Loucy (cell line): ENCODE measurements at regions not wholly inside any gene's neighbourhood (a gene's known extent, or its start where the extent isn't known, plus 50 kb on each side); places are given as distances from the start of the nearest gene placed in this dataset.

Experiments used
- H2AFZ ChIP-seq: fragments of 200-600 bp; sonication (generic); 2 replicates; pipeline ENCODE4 v1.6.0; 2016; ENCODE audit warnings: antibody characterized with exemption, mild to moderate bottlenecking, low read length, moderate library complexity
- H3F3A ChIP-seq: fragments of 200-600 bp; 2 replicates; pipeline ENCODE4 v1.6.0; 2016; ENCODE audit warnings: antibody characterized with exemption, low read depth, mild to moderate bottlenecking
- H3K27me3 ChIP-seq: fragments of 200-600 bp; sonication (generic); 2 replicates; pipeline ENCODE4 v1.6.1; 2014; ENCODE audit warnings: low read length, mild to moderate bottlenecking; ENCODE audit not compliant: insufficient read depth, poor library complexity, severe bottlenecking
- H3K36me3 ChIP-seq: fragments of 200-600 bp; sonication (generic); 2 replicates; pipeline ENCODE4 v1.6.1; 2016; ENCODE audit warnings: low read length; ENCODE audit not compliant: insufficient read depth
- H3K4me1 ChIP-seq: fragments of 200-600 bp; sonication (generic); 2 replicates; pipeline ENCODE4 v1.5.1; 2014; ENCODE audit warnings: low read length, mild to moderate bottlenecking; ENCODE audit not compliant: insufficient read depth, poor library complexity, severe bottlenecking
- H3K4me2 ChIP-seq: fragments of 200-600 bp; sonication (generic); 2 replicates; pipeline ENCODE4 v1.6.0; 2014; ENCODE audit warnings: antibody characterized with exemption, low read length, low read depth, mild to moderate bottlenecking; ENCODE audit not compliant: poor library complexity, severe bottlenecking
- H3K4me3 ChIP-seq: fragments of 200-600 bp; sonication (generic); 2 replicates; pipeline ENCODE4 v1.5.1; 2014; ENCODE audit warnings: low read length, mild to moderate bottlenecking, mixed read lengths; ENCODE audit not compliant: poor library complexity, severe bottlenecking
- H3K79me2 ChIP-seq: fragments of 200-600 bp; sonication (generic); 2 replicates; pipeline ENCODE4 v1.6.1; 2014; ENCODE audit warnings: low read length; ENCODE audit not compliant: insufficient read depth
- H3K9ac ChIP-seq: fragments of 200-600 bp; sonication (generic); 2 replicates; pipeline ENCODE4 v1.6.0; 2014; ENCODE audit warnings: mild to moderate bottlenecking, low read depth, low read length, moderate library complexity; ENCODE audit not compliant: poor library complexity, severe bottlenecking
- H3K9me2 ChIP-seq: fragments of 200-600 bp; sonication (generic); replicated peaks from 2 replicates; pipeline ENCODE4 v1.6.1; 2016; ENCODE audit warnings: low read depth, low read length, mixed read lengths
- H3K9me3 ChIP-seq: fragments of 200-600 bp; sonication (generic); 2 replicates; pipeline ENCODE4 v1.6.1; 2014; ENCODE audit warnings: mild to moderate bottlenecking, antibody characterized with exemption, low read length, low read depth; ENCODE audit not compliant: insufficient read depth
- H4K20me1 ChIP-seq: fragments of 200-600 bp; sonication (generic); 2 replicates; pipeline ENCODE4 v1.6.0; 2014; ENCODE audit warnings: antibody characterized with exemption, low read length, mild to moderate bottlenecking; ENCODE audit not compliant: insufficient read depth, poor library complexity, severe bottlenecking
- EZH2phosphoT487 ChIP-seq: fragments of 200-600 bp; IDR thresholded peaks from 2 replicates; pipeline ENCODE4 v1.6.1; 2018; ENCODE audit warnings: antibody characterized with exemption, mild to moderate bottlenecking, moderate library complexity, borderline replicate concordance
- TF ChIP-seq, protein P1 (sequence below): fragments of 200-600 bp; sonication (generic); conservative IDR thresholded peaks from 2 replicates; pipeline ENCODE4 v1.5.1; 2014; ENCODE audit warnings: mild to moderate bottlenecking, antibody characterized with exemption, low read length

DNA sequence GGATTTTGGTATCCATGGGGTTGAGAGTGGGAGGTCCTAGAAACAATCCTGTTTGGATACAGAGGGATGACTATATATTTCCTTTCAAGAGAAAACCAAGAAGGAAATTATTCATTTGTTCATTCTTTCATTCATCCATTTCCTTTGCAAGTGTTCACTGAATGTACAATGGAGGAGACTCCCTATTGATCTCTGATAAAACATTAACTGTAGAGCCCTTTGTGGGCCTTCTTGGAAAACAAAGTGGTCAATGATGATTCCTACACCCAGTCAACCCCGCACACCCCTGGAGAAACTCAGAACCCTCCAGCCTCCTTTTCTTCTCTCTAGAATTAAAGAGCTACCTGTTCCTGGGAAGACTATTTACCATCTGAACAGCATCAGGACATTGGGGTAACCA lies 247.3 kb downstream of the AUH start:
- Histone ChIP-seq H3K9me3 (peaks cover 12% of the 10 kb centered on the region; the same call in 1 of the 2 replicates), H3K4me1 (peaks cover 22% of the 10 kb centered on the region), H4K20me1 (no peaks in the 10 kb centered on the region), H3F3A (no peaks in the 10 kb centered on the region), H3K4me3 (no peak overlapping the region), H3K27me3 (no peaks in the 10 kb centered on the region), H3K9ac (no peak overlapping the region), H3K36me3 (no peaks in the 10 kb centered on the region), H3K79me2 (no peaks in the 10 kb centered on the region), H2AFZ (no peak overlapping the region), H3K9me2 (no peaks in the 10 kb centered on the region), H3K4me2 (no peak overlapping the region)
- TF ChIP-seq, protein P1, sequence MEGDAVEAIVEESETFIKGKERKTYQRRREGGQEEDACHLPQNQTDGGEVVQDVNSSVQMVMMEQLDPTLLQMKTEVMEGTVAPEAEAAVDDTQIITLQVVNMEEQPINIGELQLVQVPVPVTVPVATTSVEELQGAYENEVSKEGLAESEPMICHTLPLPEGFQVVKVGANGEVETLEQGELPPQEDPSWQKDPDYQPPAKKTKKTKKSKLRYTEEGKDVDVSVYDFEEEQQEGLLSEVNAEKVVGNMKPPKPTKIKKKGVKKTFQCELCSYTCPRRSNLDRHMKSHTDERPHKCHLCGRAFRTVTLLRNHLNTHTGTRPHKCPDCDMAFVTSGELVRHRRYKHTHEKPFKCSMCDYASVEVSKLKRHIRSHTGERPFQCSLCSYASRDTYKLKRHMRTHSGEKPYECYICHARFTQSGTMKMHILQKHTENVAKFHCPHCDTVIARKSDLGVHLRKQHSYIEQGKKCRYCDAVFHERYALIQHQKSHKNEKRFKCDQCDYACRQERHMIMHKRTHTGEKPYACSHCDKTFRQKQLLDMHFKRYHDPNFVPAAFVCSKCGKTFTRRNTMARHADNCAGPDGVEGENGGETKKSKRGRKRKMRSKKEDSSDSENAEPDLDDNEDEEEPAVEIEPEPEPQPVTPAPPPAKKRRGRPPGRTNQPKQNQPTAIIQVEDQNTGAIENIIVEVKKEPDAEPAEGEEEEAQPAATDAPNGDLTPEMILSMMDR, result no peak
- no peak for TF ChIP-seq EZH2phosphoT487

DNA sequence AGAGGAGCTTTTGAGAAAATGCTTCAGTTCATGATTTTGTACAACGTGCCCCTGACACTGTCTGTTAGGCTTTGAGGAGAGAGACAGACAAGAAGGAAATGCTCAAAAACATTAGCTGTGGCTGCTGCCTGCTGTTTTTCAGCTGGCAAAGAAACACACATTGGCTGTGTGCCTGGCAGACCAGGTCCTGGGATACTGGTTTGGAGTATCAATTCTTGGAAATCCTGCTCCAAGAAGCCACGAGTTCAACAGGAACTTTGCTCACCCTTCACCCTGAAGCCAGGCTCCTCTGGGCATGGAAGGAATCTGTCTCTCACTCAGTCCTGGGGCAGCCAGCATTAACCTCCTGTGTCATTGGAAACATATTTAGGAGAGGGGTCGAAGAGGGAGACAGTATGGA lies 245.5 kb downstream of the AUH start:
- Histone ChIP-seq H2AFZ (0 out of 2 replicates have a peak overlapping the region, but pooled peaks have one; percentile 13), H3K9ac (no peak overlapping the region), H3K27me3 (no peaks in the 10 kb centered on the region), H3F3A (no peaks in the 10 kb centered on the region), H3K4me2 (no peak overlapping the region), H3K36me3 (no peaks in the 10 kb centered on the region), H3K9me2 (no peaks in the 10 kb centered on the region), H3K9me3 (peaks cover 3% of the 10 kb centered on the region; the same call in 1 of the 2 replicates), H3K4me3 (no peak overlapping the region), H3K4me1 (peaks cover 22% of the 10 kb centered on the region), H3K79me2 (no peaks in the 10 kb centered on the region), H4K20me1 (no peaks in the 10 kb centered on the region)
- TF ChIP-seq, protein P1, result no peak

DNA sequence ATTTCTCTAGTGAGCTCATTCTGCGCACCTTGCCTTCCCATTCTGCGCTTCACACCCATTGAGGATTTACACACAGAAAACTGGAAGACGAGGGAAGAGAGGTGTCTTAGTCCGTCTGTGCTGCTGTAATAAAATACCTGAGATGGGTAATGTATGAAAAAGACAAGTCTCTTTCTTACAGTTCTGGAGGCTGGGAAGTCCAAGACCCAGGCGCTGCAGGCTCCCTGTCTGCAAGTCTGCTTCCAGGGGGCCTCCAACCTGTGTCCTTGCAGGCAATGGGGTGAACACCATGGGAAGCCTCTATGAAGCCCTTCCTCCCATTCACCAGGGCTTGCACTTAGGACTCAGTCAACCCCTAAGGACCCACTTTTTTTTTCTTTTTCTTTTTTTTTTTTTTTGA lies 245.0 kb downstream of the AUH start:
- Histone ChIP-seq H3K9me3 (peaks cover 3% of the 10 kb centered on the region; the same call in 1 of the 2 replicates), H3F3A (no peaks in the 10 kb centered on the region)
- TF ChIP-seq, protein P1, result no peak
- no peak for TF ChIP-seq EZH2phosphoT487

More for the DNA sequence above, 245.0 kb downstream of the AUH start:
- H3K4me2 ChIP-seq, result no peak overlapping the region
- no peaks in the 10 kb centered on the region for H3K36me3 ChIP-seq
- H2AFZ ChIP-seq, result no peak overlapping the region
- no peaks in the 10 kb centered on the region for H4K20me1 ChIP-seq
- no peak overlapping the region for H3K9ac ChIP-seq
- no peaks in the 10 kb centered on the region for H3K27me3 ChIP-seq
- H3K79me2 ChIP-seq, result no peaks in the 10 kb centered on the region
- H3K9me2 ChIP-seq, result no peaks in the 10 kb centered on the region
- H3K4me3 ChIP-seq, result no peak overlapping the region
- H3K4me1 ChIP-seq, result peaks cover 22% of the 10 kb centered on the region
